H1 (cell line): ENCODE measurements at regions not wholly inside any gene's neighbourhood (a gene's known extent, or its start where the extent isn't known, plus 50 kb on each side); places are given as distances from the start of the nearest gene placed in this dataset.

Source experiments
- BRCA1 ChIP-seq: IDR thresholded peaks from 2 replicates; pipeline ENCODE4 v1.6.1; 2012; ENCODE audit warnings: low read depth, low read length, improper control_type of control experiment
- CBX8 ChIP-seq: fragments of 300-800, 300-1000 bp; sonication (generic); IDR thresholded peaks from 2 replicates; pipeline ENCODE4 v1.7.1; 2016; ENCODE audit warnings: low read depth, low read length, borderline replicate concordance
- CTBP2 ChIP-seq: IDR thresholded peaks from 2 replicates; pipeline ENCODE4 v1.7.0; 2011; ENCODE audit warnings: borderline replicate concordance, mild to moderate bottlenecking, moderate library complexity, mixed read lengths, low read length; ENCODE audit not compliant: insufficient read depth, insufficient read length
- GABPA ChIP-seq: IDR thresholded peaks from 2 replicates; pipeline ENCODE4 v1.6.1; 2011; ENCODE audit warnings: mild to moderate bottlenecking, low read length, moderate library complexity, borderline replicate concordance; ENCODE audit not compliant: insufficient read depth
- HDAC6 ChIP-seq: IDR thresholded peaks from one replicate; pipeline ENCODE4 v1.7.1; 2012; ENCODE audit warnings: low read depth, mild to moderate bottlenecking, inconsistent platforms, low read length, moderate library complexity
- POLR2A ChIP-seq, 2 experiments: IDR thresholded peaks; 1 replicate in 1 of 2; 2 replicates in 1 of 2; pipeline ENCODE4 v1.6.1; 2011; ENCODE audit warnings: low read depth in 2 of 2, low read length in 2 of 2, mild to moderate bottlenecking in 2 of 2; ENCODE audit errors: control extremely low read depth in 1 of 2
- RAD21 ChIP-seq, 2 experiments: IDR thresholded peaks in 1 of 2; conservative IDR thresholded peaks in 1 of 2; 2 replicates each; pipeline ENCODE4 v1.6.1; 2011; ENCODE audit warnings: low read depth in 2 of 2, low read length in 2 of 2, improper control_type of control experiment in 1 of 2, inconsistent platforms in 1 of 2, mild to moderate bottlenecking in 1 of 2, moderate library complexity in 1 of 2
- SP1 ChIP-seq: IDR thresholded peaks from 2 replicates; pipeline ENCODE4 v1.6.1; 2011; ENCODE audit warnings: low read depth, low read length
- USF2 ChIP-seq: IDR thresholded peaks from 2 replicates; pipeline ENCODE4 v1.6.1; 2011; ENCODE audit warnings: low read length, improper control_type of control experiment

- TF ChIP-seq RAD21 (IDR thresholded peaks at IDR 0.05 in 1 of 2, conservative IDR thresholded peaks at IDR 0.05 in 1 of 2; ENCODE audit: low read depth in 2 of 2, low read length in 2 of 2): no peak
- TF ChIP-seq POLR2A (IDR thresholded peaks at IDR 0.05; ENCODE audit: control extremely low read depth in 1 of 2, low read depth in 2 of 2, low read length in 2 of 2): no peak
- TF ChIP-seq USF2: no peak
- TF ChIP-seq GABPA: no peak
- no peak for TF ChIP-seq BRCA1
- TF ChIP-seq CBX8: no peak
- TF ChIP-seq SP1: no peak
- TF ChIP-seq CTBP2: no peak
- TF ChIP-seq HDAC6: no peak
- TF ChIP-seq, all 59 proteins: peak for 0
Observed at GRCh38 chr4:99716996-99717395, 59.4 kb upstream of the C4orf54 start (continued).
